Neural progenitor cell (in vitro differentiated cells): ENCODE measurements at regions not wholly inside any gene's neighbourhood (a gene's known extent, or its start where the extent isn't known, plus 50 kb on each side); places are given as distances from the start of the nearest gene placed in this dataset.

Experiments used
- CTCF ChIP-seq: fragments of 200-600 bp; sonication (generic); IDR thresholded peaks from 2 replicates; pipeline ENCODE4 v1.5.1; 2017; ENCODE audit warnings: antibody characterized with exemption, mild to moderate bottlenecking
- EZH2 ChIP-seq: fragments of 200-600 bp; sonication (generic); IDR thresholded peaks from 2 replicates; pipeline ENCODE4 v1.6.1; 2017; ENCODE audit warnings: antibody characterized with exemption, mild to moderate bottlenecking, moderate library complexity
- EZH2phosphoT487 ChIP-seq: fragments of 200-600 bp; sonication (generic); IDR thresholded peaks from 2 replicates; pipeline ENCODE4 v1.6.1; 2017; ENCODE audit warnings: antibody characterized with exemption

- TF ChIP-seq CTCF, result no peak
- TF ChIP-seq EZH2, result no peak
- no peak for TF ChIP-seq EZH2phosphoT487
Observed at GRCh38 chr4:135429528-135429927, 1227.9 kb upstream of the PABPC4L start.
